Hepatocyte (in vitro differentiated cells): ENCODE measurements at regions not wholly inside any gene's neighbourhood (a gene's known extent, or its start where the extent isn't known, plus 50 kb on each side); places are given as distances from the start of the nearest gene placed in this dataset.

ENCODE experiments used
- DNase-seq: peaks from one replicate; pipeline ENCODE4 v3.0.0-alpha.2; 2016; ENCODE audit warnings: low spot score
- H2AFZ ChIP-seq: fragments of 200-600 bp; sonication (generic); 2 replicates; pipeline ENCODE4 v1.6.0; 2016; ENCODE audit warnings: antibody characterized with exemption, mild to moderate bottlenecking
- H3K27ac ChIP-seq: fragments of 200-600 bp; sonication (generic); 2 replicates; pipeline ENCODE4 v1.5.1; 2016; ENCODE audit warnings: mild to moderate bottlenecking
- H3K27me3 ChIP-seq: fragments of 200-600 bp; sonication (generic); 2 replicates; pipeline ENCODE4 v1.6.1; 2016
- H3K36me3 ChIP-seq: fragments of 200-600 bp; sonication (generic); replicated peaks from 2 replicates; pipeline ENCODE4 v1.5.1; 2016; ENCODE audit warnings: low read depth; ENCODE audit not compliant: insufficient read depth
- H3K4me1 ChIP-seq: fragments of 200-600 bp; sonication (generic); 2 replicates; pipeline ENCODE4 v1.5.1; 2016; ENCODE audit warnings: mild to moderate bottlenecking, moderate library complexity; ENCODE audit not compliant: insufficient read depth
- H3K4me2 ChIP-seq: fragments of 200-600 bp; sonication (generic); 2 replicates; pipeline ENCODE4 v1.6.0; 2016
- H3K4me3 ChIP-seq: fragments of 200-600 bp; sonication (generic); 2 replicates; pipeline ENCODE4 v1.5.1; 2016; ENCODE audit warnings: mild to moderate bottlenecking
- H3K79me2 ChIP-seq: fragments of 200-600 bp; sonication (generic); 2 replicates; pipeline ENCODE4 v1.6.0; 2017; ENCODE audit warnings: mild to moderate bottlenecking
- H3K9me2 ChIP-seq: fragments of 200-600 bp; sonication (generic); replicated peaks from 2 replicates; pipeline ENCODE4 v1.6.0; 2017; ENCODE audit warnings: mild to moderate bottlenecking; ENCODE audit not compliant: insufficient read depth
- H3K9me3 ChIP-seq: fragments of 200-600 bp; sonication (generic); 2 replicates; pipeline ENCODE4 v1.5.1; 2016; ENCODE audit warnings: low read depth, mild to moderate bottlenecking
- H4K20me1 ChIP-seq: fragments of 200-600 bp; sonication (generic); 2 replicates; pipeline ENCODE4 v1.6.0; 2016; ENCODE audit warnings: mild to moderate bottlenecking; ENCODE audit not compliant: insufficient read depth, poor library complexity, severe bottlenecking
- EZH2 ChIP-seq: fragments of 200-600 bp; sonication (generic); IDR thresholded peaks from 2 replicates; pipeline ENCODE4 v1.6.1; 2016; ENCODE audit warnings: antibody characterized with exemption, mild to moderate bottlenecking, borderline replicate concordance
- EZH2phosphoT487 ChIP-seq: fragments of 200-600 bp; sonication (generic); IDR thresholded peaks from one replicate; pipeline ENCODE4 v1.6.1; 2018; ENCODE audit warnings: antibody characterized with exemption, mild to moderate bottlenecking, low read depth, moderate library complexity; ENCODE audit not compliant: unreplicated experiment, severe bottlenecking
- WGBS: methylation state at CpG from one replicate; pipeline ENCODE4 v1.1.6; 2016; ENCODE audit warnings: low lambda C conversion rate; ENCODE audit errors: missing lambda C conversion rate; 5-methylcytosine and 5-hydroxymethylcytosine counted together
- TF ChIP-seq, protein P1 (sequence below): fragments of 200-600 bp; sonication (generic); IDR thresholded peaks from 2 replicates; pipeline ENCODE4 v1.5.1; 2016; ENCODE audit warnings: antibody characterized with exemption, mild to moderate bottlenecking; ENCODE audit not compliant: poor library complexity

DNA sequence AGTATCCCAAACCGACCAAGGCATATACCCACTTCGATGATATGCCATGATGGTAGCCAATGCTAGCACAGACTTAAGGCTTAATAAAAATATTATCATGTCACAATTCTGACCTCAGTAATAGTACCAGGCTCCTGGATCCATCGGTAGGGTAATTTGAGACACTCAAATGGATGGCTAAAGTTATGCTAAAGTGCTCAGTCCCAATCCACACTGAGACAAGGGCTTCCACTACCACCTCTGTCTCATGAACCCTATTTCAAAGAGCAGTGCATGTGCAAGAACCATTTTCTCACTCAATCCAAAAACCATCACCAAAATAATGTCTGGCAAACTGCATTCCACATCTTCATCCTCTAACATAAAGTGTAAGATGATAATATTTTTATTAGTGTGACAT, 122.4 kb upstream of the KRR1 start:
- Histone ChIP-seq H2AFZ (no peak overlapping the region), H3K4me2 (no peak overlapping the region), H3K9me3 (no peaks in the 10 kb centered on the region), H3K9me2 (no peaks in the 10 kb centered on the region), H3K36me3 (no peaks in the 10 kb centered on the region), H3K4me1 (peaks cover 11% of the 10 kb centered on the region), H3K27me3 (no peaks in the 10 kb centered on the region), H3K4me3 (no peak overlapping the region), H3K79me2 (no peaks in the 10 kb centered on the region), H4K20me1 (no peaks in the 10 kb centered on the region), H3K27ac (no peak overlapping the region)
- TF ChIP-seq EZH2 (no peak), EZH2phosphoT487 (no peak)
- TF ChIP-seq, protein P1, sequence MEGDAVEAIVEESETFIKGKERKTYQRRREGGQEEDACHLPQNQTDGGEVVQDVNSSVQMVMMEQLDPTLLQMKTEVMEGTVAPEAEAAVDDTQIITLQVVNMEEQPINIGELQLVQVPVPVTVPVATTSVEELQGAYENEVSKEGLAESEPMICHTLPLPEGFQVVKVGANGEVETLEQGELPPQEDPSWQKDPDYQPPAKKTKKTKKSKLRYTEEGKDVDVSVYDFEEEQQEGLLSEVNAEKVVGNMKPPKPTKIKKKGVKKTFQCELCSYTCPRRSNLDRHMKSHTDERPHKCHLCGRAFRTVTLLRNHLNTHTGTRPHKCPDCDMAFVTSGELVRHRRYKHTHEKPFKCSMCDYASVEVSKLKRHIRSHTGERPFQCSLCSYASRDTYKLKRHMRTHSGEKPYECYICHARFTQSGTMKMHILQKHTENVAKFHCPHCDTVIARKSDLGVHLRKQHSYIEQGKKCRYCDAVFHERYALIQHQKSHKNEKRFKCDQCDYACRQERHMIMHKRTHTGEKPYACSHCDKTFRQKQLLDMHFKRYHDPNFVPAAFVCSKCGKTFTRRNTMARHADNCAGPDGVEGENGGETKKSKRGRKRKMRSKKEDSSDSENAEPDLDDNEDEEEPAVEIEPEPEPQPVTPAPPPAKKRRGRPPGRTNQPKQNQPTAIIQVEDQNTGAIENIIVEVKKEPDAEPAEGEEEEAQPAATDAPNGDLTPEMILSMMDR, result no peak
- DNase-seq, result no peak
- 87% methylated on average over 3 of the region's 3 CpGs for WGBS

DNA sequence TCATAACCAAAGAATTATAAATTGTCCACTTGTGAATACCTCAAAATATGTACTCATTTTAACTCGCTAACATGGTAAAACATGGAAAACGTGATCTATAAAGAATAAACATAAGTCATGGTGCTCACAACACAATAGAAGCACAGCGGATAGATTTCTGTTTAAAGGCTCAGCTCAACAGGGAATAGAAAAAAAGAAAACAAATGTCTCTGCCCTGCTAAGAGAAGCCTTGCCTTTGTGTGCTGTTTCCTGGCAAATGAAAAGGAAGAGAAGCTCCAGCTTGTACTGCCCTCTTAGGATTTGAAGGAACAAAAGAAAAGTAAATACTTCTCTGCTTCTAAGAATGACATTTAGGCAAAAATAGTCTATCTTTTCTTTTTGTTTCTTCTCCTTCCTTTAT, 121.0 kb upstream of the KRR1 start:
- Histone ChIP-seq H3K4me2 (no peak overlapping the region), H3K36me3 (no peaks in the 10 kb centered on the region), H3K9me2 (no peaks in the 10 kb centered on the region), H3K4me1 (peaks cover 11% of the 10 kb centered on the region), H3K9me3 (no peaks in the 10 kb centered on the region), H4K20me1 (no peaks in the 10 kb centered on the region), H3K4me3 (no peak overlapping the region), H3K27me3 (no peaks in the 10 kb centered on the region), H3K79me2 (no peaks in the 10 kb centered on the region), H3K27ac (no peak overlapping the region), H2AFZ (peak overlapping the region; percentile 1)
- TF ChIP-seq, protein P1, result no peak
- TF ChIP-seq EZH2phosphoT487 (no peak), EZH2 (no peak)
- 74% methylated on average over 3 of the region's 3 CpGs for WGBS
- no peak for DNase-seq

DNA sequence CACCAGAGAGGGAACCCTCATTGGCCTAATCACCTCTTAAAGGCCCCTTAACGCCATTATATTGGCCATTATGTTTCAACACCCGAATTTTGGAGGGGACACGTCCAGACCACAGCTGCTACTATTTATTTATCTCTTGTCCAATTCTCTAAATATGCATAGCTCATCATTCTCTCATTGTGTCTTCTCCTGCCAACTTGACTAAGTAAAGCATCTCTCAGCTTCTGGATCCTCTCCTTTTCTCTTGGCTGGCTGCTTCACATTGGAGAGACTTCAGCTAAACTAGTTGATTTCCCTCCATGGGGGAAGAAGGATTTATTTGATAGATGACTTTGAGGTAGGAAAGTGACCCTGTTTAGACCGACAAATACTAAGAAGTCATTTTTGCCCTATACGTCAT, 120.4 kb upstream of the KRR1 start:
- no peak overlapping the region for H3K4me2 ChIP-seq
- no peak overlapping the region for H3K4me3 ChIP-seq
- TF ChIP-seq EZH2phosphoT487 (no peak), EZH2 (no peak)
- TF ChIP-seq, protein P1, result no peak
- no peaks in the 10 kb centered on the region for H3K79me2 ChIP-seq
- no peak overlapping the region for H2AFZ ChIP-seq
- H3K27me3 ChIP-seq, result no peaks in the 10 kb centered on the region
- no peaks in the 10 kb centered on the region for H3K9me3 ChIP-seq
- no peaks in the 10 kb centered on the region for H4K20me1 ChIP-seq
- DNase-seq, result no peak
- peaks cover 11% of the 10 kb centered on the region for H3K4me1 ChIP-seq
- H3K9me2 ChIP-seq, result no peaks in the 10 kb centered on the region
- no peak overlapping the region for H3K27ac ChIP-seq
- WGBS, result 95% methylated on average over 5 of the region's 5 CpGs
- no peaks in the 10 kb centered on the region for H3K36me3 ChIP-seq

DNA sequence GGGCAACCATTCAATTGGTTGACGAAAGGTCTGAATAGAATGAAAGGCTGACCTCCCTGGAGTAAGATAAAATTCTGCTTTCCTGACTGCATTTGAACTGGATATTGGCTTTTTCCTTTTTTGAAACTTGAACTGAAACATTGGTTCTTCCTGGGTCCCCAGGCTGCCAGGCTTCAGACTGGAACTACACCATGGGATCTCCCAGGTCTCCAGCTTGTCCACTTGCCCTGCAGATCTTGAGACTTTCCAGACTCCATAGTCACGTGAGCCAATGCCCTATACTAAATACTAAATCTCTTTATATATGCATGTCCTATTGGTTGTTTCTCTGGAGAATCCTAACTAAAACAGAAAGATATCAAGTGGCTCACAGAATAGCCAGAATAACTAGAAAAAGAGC, 118.7 kb upstream of the KRR1 start:
- no peak for TF ChIP-seq EZH2
- TF ChIP-seq, protein P1, result no peak
- no peak for TF ChIP-seq EZH2phosphoT487
- WGBS, result 73% methylated on average over 2 of the region's 2 CpGs

More for the DNA sequence above, 118.7 kb upstream of the KRR1 start:
- H3K27me3 ChIP-seq, result no peaks in the 10 kb centered on the region
- no peaks in the 10 kb centered on the region for H3K36me3 ChIP-seq
- H3K27ac ChIP-seq, result no peak overlapping the region
- no peaks in the 10 kb centered on the region for H3K9me2 ChIP-seq
- no peak overlapping the region for H3K4me3 ChIP-seq
- no peaks in the 10 kb centered on the region for H3K79me2 ChIP-seq
- no peaks in the 10 kb centered on the region for H4K20me1 ChIP-seq
- no peak overlapping the region for H2AFZ ChIP-seq
- peaks cover under 1% of the 10 kb centered on the region for H3K4me1 ChIP-seq
- H3K4me2 ChIP-seq, result no peak overlapping the region
- H3K9me3 ChIP-seq, result no peaks in the 10 kb centered on the region
- no peak for DNase-seq
